Trophoblast cell (in vitro differentiated cells and primary cell): ENCODE measurements at regions not wholly inside any gene's neighbourhood (a gene's known extent, or its start where the extent isn't known, plus 50 kb on each side); places are given as distances from the start of the nearest gene placed in this dataset.

Experiments
- DNase-seq, 2 donors: peaks; one replicate each; pipeline ENCODE4 v3.0.0-alpha.2; 2016
- H2AFZ ChIP-seq: 2 replicates; pipeline ENCODE4 v1.6.1; 2013; ENCODE audit warnings: low read length, moderate library complexity, mild to moderate bottlenecking; ENCODE audit not compliant: insufficient read depth, poor library complexity
- H2AK5ac ChIP-seq: 2 replicates; pipeline ENCODE4 v1.6.1; 2013; ENCODE audit warnings: mild to moderate bottlenecking, low read length
- H2BK120ac ChIP-seq: 2 replicates; pipeline ENCODE4 v1.6.1; 2013; ENCODE audit warnings: low read length, mild to moderate bottlenecking, moderate library complexity; ENCODE audit not compliant: insufficient read depth, poor library complexity
- H2BK12ac ChIP-seq: 2 replicates; pipeline ENCODE4 v1.6.1; 2013; ENCODE audit warnings: mild to moderate bottlenecking, low read length, moderate library complexity
- H2BK5ac ChIP-seq: 2 replicates; pipeline ENCODE4 v1.6.1; 2013; ENCODE audit warnings: low read length, low read depth, moderate library complexity, mild to moderate bottlenecking; ENCODE audit not compliant: poor library complexity
- H3K14ac ChIP-seq: 2 replicates; pipeline ENCODE4 v1.6.1; 2013; ENCODE audit warnings: mild to moderate bottlenecking, low read length
- H3K18ac ChIP-seq: 2 replicates; pipeline ENCODE4 v1.6.1; 2013; ENCODE audit warnings: mild to moderate bottlenecking, low read length
- H3K23ac ChIP-seq: 2 replicates; pipeline ENCODE4 v1.6.1; 2013; ENCODE audit warnings: low read length
- H3K27ac ChIP-seq: 2 replicates; pipeline ENCODE4 v1.5.1; 2013; ENCODE audit warnings: low read depth, mild to moderate bottlenecking, inconsistent platforms, low read length, moderate library complexity
- H3K27me3 ChIP-seq: 2 replicates; pipeline ENCODE4 v1.6.1; 2013; ENCODE audit warnings: inconsistent platforms, mild to moderate bottlenecking, low read length, moderate library complexity; ENCODE audit not compliant: insufficient read depth
- H3K36me3 ChIP-seq, 2 experiments: 1 replicate in 1 of 2; 2 replicates in 1 of 2; pipeline ENCODE4 v1.6.1; 2013; ENCODE audit warnings: low read length in 2 of 2, mild to moderate bottlenecking in 2 of 2, moderate library complexity in 1 of 2; ENCODE audit not compliant: insufficient read depth in 2 of 2, control insufficient read depth in 1 of 2
- H3K4ac ChIP-seq: 2 replicates; pipeline ENCODE4 v1.6.1; 2013; ENCODE audit warnings: low read depth, mild to moderate bottlenecking, low read length, moderate library complexity
- H3K4me1 ChIP-seq, 2 experiments: 1 replicate in 1 of 2; 2 replicates in 1 of 2; pipeline ENCODE4 v1.6.1; 2013; ENCODE audit warnings: low read length in 2 of 2, mild to moderate bottlenecking in 2 of 2, moderate library complexity in 1 of 2; ENCODE audit not compliant: insufficient read depth in 2 of 2, control insufficient read depth in 1 of 2
- H3K4me2 ChIP-seq: 2 replicates; pipeline ENCODE4 v1.6.1; 2013; ENCODE audit warnings: inconsistent platforms, mild to moderate bottlenecking, low read length, moderate library complexity
- H3K4me3 ChIP-seq: 2 replicates; pipeline ENCODE4 v1.5.1; 2013; ENCODE audit warnings: mild to moderate bottlenecking, low read depth, low read length, inconsistent platforms
- H3K79me1 ChIP-seq: one replicate; pipeline ENCODE4 v1.6.1; 2013; ENCODE audit warnings: low read length
- H3K79me2 ChIP-seq: 2 replicates; pipeline ENCODE4 v1.6.1; 2013; ENCODE audit warnings: low read length, mild to moderate bottlenecking; ENCODE audit not compliant: control insufficient read depth, insufficient read depth, poor library complexity
- H3K9ac ChIP-seq: 2 replicates; pipeline ENCODE4 v1.6.1; 2013; ENCODE audit warnings: mild to moderate bottlenecking, low read length
- H3K9me3 ChIP-seq: 2 replicates; pipeline ENCODE4 v1.6.1; 2013; ENCODE audit warnings: low read depth, mild to moderate bottlenecking, control low read depth, inconsistent platforms, low read length; ENCODE audit not compliant: insufficient read depth
- H4K12ac ChIP-seq: 2 replicates; pipeline ENCODE4 v1.6.1; 2013; ENCODE audit warnings: low read depth, mild to moderate bottlenecking, low read length, moderate library complexity
- H4K8ac ChIP-seq: 2 replicates; pipeline ENCODE4 v1.6.1; 2013; ENCODE audit warnings: low read depth, mild to moderate bottlenecking, low read length, moderate library complexity
- H4K91ac ChIP-seq: one replicate; pipeline ENCODE4 v1.6.1; 2013; ENCODE audit warnings: low read depth, mild to moderate bottlenecking, low read length, moderate library complexity
- WGBS: extraction: QIAGEN DNeasy Blood & Tissue Kit; methylation state at CpG from one replicate; pipeline ENCODE4 v1.1.7; 2013; ENCODE audit warnings: missing lambda C conversion rate; ENCODE audit not compliant: insufficient read length, insufficient coverage; ENCODE audit errors: extremely low coverage; 5-methylcytosine and 5-hydroxymethylcytosine counted together

GRCh38 chr15:77742127-77742526 is 109.4 kb upstream of the LINGO1 start:
- Histone ChIP-seq H3K79me2 (no peaks in the 10 kb centered on the region), H3K4me3 (no peak overlapping the region), H3K36me3 (no peaks in the 10 kb centered on the region), H3K18ac (no peak overlapping the region), H3K4ac (no peak overlapping the region), H3K27ac (no peak overlapping the region), H3K14ac (no peak overlapping the region), H3K9me3 (peaks cover 1% of the 10 kb centered on the region), H3K23ac (no peak overlapping the region), H2BK5ac (no peak overlapping the region), H3K9ac (no peak overlapping the region), H4K12ac (no peak overlapping the region), H3K27me3 (no peaks in the 10 kb centered on the region), H3K79me1 (no peaks in the 10 kb centered on the region), H2AFZ (no peak overlapping the region), H3K4me1 (no peaks in the 10 kb centered on the region), H3K4me2 (no peak overlapping the region), H4K91ac (no peak overlapping the region), H2BK120ac (no peak overlapping the region), H2BK12ac (no peak overlapping the region), H4K8ac (no peak overlapping the region), H2AK5ac (no peak overlapping the region)
- no peak for DNase-seq
- WGBS, result no CpG with 5 or more reads among the region's 5 CpGs

GRCh38 chr15:77741106-77741505 is 108.4 kb upstream of the LINGO1 start:
- WGBS, result no CpG with 5 or more reads among the region's 3 CpGs
- H2AK5ac ChIP-seq, result no peak overlapping the region
- DNase-seq, result no peak
- no peak overlapping the region for H3K9ac ChIP-seq
- no peak overlapping the region for H4K8ac ChIP-seq
- H3K18ac ChIP-seq, result no peak overlapping the region
- no peak overlapping the region for H3K4me2 ChIP-seq
- peaks cover 1% of the 10 kb centered on the region for H3K9me3 ChIP-seq
- no peaks in the 10 kb centered on the region for H3K4me1 ChIP-seq
- no peak overlapping the region for H3K14ac ChIP-seq
- H3K23ac ChIP-seq, result no peak overlapping the region
- H3K4ac ChIP-seq, result no peak overlapping the region
- no peak overlapping the region for H2AFZ ChIP-seq
- no peak overlapping the region for H2BK5ac ChIP-seq
- H3K79me2 ChIP-seq, result no peaks in the 10 kb centered on the region
- H3K36me3 ChIP-seq, result no peaks in the 10 kb centered on the region
- H3K79me1 ChIP-seq, result no peaks in the 10 kb centered on the region
- no peak overlapping the region for H2BK120ac ChIP-seq
- H4K91ac ChIP-seq, result no peak overlapping the region
- no peak overlapping the region for H3K27ac ChIP-seq
- H3K4me3 ChIP-seq, result no peak overlapping the region
- H3K27me3 ChIP-seq, result no peaks in the 10 kb centered on the region
- no peak overlapping the region for H2BK12ac ChIP-seq
- no peak overlapping the region for H4K12ac ChIP-seq

GRCh38 chr15:77739591-77740378 is 107.1 kb upstream of the LINGO1 start:
- Histone ChIP-seq H3K79me2 (no peaks in the 10 kb centered on the region), H3K27me3 (no peaks in the 10 kb centered on the region), H3K14ac (no peak overlapping the region), H2AFZ (no peak overlapping the region), H3K18ac (no peak overlapping the region), H3K36me3 (no peaks in the 10 kb centered on the region), H3K23ac (no peak overlapping the region), H3K4me3 (no peak overlapping the region), H2BK12ac (no peak overlapping the region), H3K9ac (no peak overlapping the region), H2AK5ac (no peak overlapping the region), H4K91ac (no peak overlapping the region), H2BK5ac (no peak overlapping the region), H3K4me1 (no peaks in the 10 kb centered on the region), H4K12ac (no peak overlapping the region), H3K9me3 (peaks cover 1% of the 10 kb centered on the region), H3K4me2 (no peak overlapping the region), H3K79me1 (no peaks in the 10 kb centered on the region), H3K27ac (no peak overlapping the region), H3K4ac (no peak overlapping the region), H4K8ac (no peak overlapping the region), H2BK120ac (no peak overlapping the region)
- DNase-seq, result no peak
- WGBS, result no CpG with 5 or more reads among the region's 4 CpGs

- no peak for DNase-seq
- Histone ChIP-seq H2AFZ (no peak overlapping the region), H3K79me1 (no peaks in the 10 kb centered on the region), H3K18ac (no peak overlapping the region), H3K79me2 (no peaks in the 10 kb centered on the region), H3K4ac (no peak overlapping the region), H3K36me3 (no peaks in the 10 kb centered on the region), H2BK12ac (no peak overlapping the region), H2AK5ac (no peak overlapping the region), H2BK5ac (no peak overlapping the region), H4K8ac (no peak overlapping the region), H3K4me1 (no peaks in the 10 kb centered on the region), H4K12ac (no peak overlapping the region), H3K9me3 (peaks cover 1% of the 10 kb centered on the region), H3K27me3 (no peaks in the 10 kb centered on the region), H4K91ac (no peak overlapping the region), H3K9ac (no peak overlapping the region), H3K27ac (no peak overlapping the region), H3K4me3 (no peak overlapping the region), H2BK120ac (no peak overlapping the region), H3K4me2 (no peak overlapping the region), H3K23ac (no peak overlapping the region), H3K14ac (no peak overlapping the region)
- WGBS, result no CpG with 5 or more reads among the region's 17 CpGs
Measured at GRCh38 chr15:77738441-77739302, 106.0 kb upstream of the LINGO1 start.
